ENCODE measurements at regions not wholly inside any gene's neighbourhood (a gene's known extent, or its start where the extent isn't known, plus 50 kb on each side); places are given as distances from the start of the nearest gene placed in this dataset.

- TF ChIP-seq CTCF (conservative IDR thresholded peaks at IDR 0.05; ENCODE audit: low read length) = no peak
- TF ChIP-seq EZH2phosphoT487 (IDR thresholded peaks at IDR 0.05; ENCODE audit: borderline replicate concordance) = no peak
These were observed 124.1 kb downstream of the PRDM9 start for GRCh38 chr5:23631302-23632045.

Measured in Loucy (cell line).